ENCODE measurements at regions not wholly inside any gene's neighbourhood (a gene's known extent, or its start where the extent isn't known, plus 50 kb on each side); places are given as distances from the start of the nearest gene placed in this dataset.

GRCh38 chr3:150248888-150249681 is 159.0 kb upstream of the TSC22D2 start:
- no peak overlapping the region for H3K4me3 ChIP-seq (ENCODE audit: low read depth, low read length)
- TF ChIP-seq CTCF (IDR thresholded peaks at IDR 0.05; ENCODE audit: control insufficient read depth, extremely low read depth, insufficient read depth): no peak
- DNase-seq (ENCODE audit: low read depth): no peak

GRCh38 chr3:150248116-150248887 is 159.8 kb upstream of the TSC22D2 start:
- DNase-seq (ENCODE audit: low read depth): no peak
- H3K4me3 ChIP-seq (ENCODE audit: low read depth, low read length): no peak overlapping the region
- TF ChIP-seq CTCF (IDR thresholded peaks at IDR 0.05; ENCODE audit: control insufficient read depth, extremely low read depth, insufficient read depth): no peak

GRCh38 chr3:150247441-150247840 is 160.7 kb upstream of the TSC22D2 start:
- DNase-seq (ENCODE audit: low read depth): no peak
- TF ChIP-seq CTCF (IDR thresholded peaks at IDR 0.05; ENCODE audit: control insufficient read depth, extremely low read depth, insufficient read depth): no peak
- no peak overlapping the region for H3K4me3 ChIP-seq (ENCODE audit: low read depth, low read length)

- TF ChIP-seq CTCF (IDR thresholded peaks at IDR 0.05; ENCODE audit: control insufficient read depth, extremely low read depth, insufficient read depth): no peak
- H3K4me3 ChIP-seq (ENCODE audit: low read depth, low read length): no peak overlapping the region
These were observed 164.6 kb upstream of the TSC22D2 start for GRCh38 chr3:150243466-150243865.

GRCh38 chr3:150242220-150242936 is 165.7 kb upstream of the TSC22D2 start:
- TF ChIP-seq CTCF (IDR thresholded peaks at IDR 0.05; ENCODE audit: control insufficient read depth, extremely low read depth, insufficient read depth): no peak
- no peak for DNase-seq (ENCODE audit: low read depth)
- no peak overlapping the region for H3K4me3 ChIP-seq (ENCODE audit: low read depth, low read length)

More at GRCh38 chr3:150243466-150243865, 164.6 kb upstream of the TSC22D2 start:
- no peak for DNase-seq (ENCODE audit: low read depth)

GRCh38 chr3:150240891-150241290 is 167.2 kb upstream of the TSC22D2 start:
- DNase-seq (ENCODE audit: low read depth): no peak
- H3K4me3 ChIP-seq (ENCODE audit: low read depth, low read length): no peak overlapping the region
- TF ChIP-seq CTCF (IDR thresholded peaks at IDR 0.05; ENCODE audit: control insufficient read depth, extremely low read depth, insufficient read depth): no peak

All from LNCaP clone FGC (cell line).